ENCODE measurements at regions not wholly inside any gene's neighbourhood (a gene's known extent, or its start where the extent isn't known, plus 50 kb on each side); places are given as distances from the start of the nearest gene placed in this dataset.

DNA sequence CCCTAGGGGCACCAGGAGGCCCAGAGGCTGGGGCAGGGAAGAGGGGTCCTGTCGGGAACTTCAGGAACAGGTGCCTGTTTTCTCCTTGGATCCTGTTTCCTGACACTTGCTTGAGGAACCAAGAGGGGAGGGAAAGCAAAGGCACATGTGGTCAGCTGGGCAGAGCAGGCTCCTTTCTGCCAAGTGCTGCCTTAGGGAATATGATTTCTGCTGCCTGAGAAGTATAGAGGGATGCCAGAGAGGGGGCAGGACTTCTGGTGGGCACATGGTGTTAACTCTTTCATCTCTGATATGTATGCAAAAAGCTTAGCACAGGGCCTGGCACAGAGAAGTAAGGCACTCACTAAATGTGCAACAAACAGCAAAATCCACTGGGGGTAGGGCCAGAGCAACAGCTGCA lies 51.2 kb upstream of the PJA1 start:
- TF ChIP-seq, protein P1, sequence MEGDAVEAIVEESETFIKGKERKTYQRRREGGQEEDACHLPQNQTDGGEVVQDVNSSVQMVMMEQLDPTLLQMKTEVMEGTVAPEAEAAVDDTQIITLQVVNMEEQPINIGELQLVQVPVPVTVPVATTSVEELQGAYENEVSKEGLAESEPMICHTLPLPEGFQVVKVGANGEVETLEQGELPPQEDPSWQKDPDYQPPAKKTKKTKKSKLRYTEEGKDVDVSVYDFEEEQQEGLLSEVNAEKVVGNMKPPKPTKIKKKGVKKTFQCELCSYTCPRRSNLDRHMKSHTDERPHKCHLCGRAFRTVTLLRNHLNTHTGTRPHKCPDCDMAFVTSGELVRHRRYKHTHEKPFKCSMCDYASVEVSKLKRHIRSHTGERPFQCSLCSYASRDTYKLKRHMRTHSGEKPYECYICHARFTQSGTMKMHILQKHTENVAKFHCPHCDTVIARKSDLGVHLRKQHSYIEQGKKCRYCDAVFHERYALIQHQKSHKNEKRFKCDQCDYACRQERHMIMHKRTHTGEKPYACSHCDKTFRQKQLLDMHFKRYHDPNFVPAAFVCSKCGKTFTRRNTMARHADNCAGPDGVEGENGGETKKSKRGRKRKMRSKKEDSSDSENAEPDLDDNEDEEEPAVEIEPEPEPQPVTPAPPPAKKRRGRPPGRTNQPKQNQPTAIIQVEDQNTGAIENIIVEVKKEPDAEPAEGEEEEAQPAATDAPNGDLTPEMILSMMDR (IDR thresholded peaks at IDR 0.05): no peak
- TF ChIP-seq POLR2A (IDR thresholded peaks at IDR 0.05): no peak
- Histone ChIP-seq H3K36me3 (ENCODE audit: low read depth, missing control alignments) (no peaks in the 10 kb centered on the region), H3K27me3 (no peaks in the 10 kb centered on the region), H3K4me3 (no peak overlapping the region), H3K9me3 (no peaks in the 10 kb centered on the region), H3K4me1 (no peaks in the 10 kb centered on the region), H3K27ac (no peak overlapping the region)
- no peak for DNase-seq
- intact Hi-C loops (cut with DNase I; ENCODE audit: low total_unique reads): no loop called here
- 67% methylated on average over 1 of the region's 1 CpG; no CpG with 5 or more reads in 1 of the 2 donors for WGBS, 2 donors

DNA sequence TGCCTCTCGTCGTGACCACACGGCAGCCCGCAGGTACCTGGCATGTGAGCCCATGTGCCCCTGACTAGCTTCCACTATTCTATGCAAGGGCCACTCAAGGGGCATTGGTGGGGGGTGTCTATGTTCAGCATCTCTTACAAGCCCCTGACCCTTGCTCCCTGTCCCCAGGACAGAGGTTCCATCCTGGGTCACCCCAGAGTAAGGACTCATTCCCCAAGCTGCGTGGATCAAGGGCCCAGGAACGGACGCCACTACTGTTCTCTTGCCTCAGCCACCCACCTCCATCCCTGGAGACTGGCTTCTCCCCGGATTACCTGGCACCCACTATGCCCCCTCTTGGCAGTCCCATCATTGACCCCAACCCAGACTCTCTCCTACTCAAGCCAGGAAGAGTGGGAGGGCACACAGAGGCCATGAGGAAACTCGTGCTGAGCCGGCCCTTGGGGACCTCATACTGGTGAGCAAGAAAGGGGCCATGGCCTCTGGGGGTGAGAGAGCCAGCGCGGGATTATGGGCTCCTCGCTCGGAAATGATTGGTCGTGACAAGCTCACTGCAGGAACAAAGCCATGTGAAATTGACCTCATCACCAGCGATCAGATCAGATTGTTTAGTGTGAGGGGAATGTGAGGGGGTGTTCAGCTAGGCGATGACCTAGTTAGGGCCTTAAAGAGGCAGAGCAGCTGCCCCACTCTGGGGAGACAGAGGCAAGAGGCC lies 50.1 kb upstream of the PJA1 start:
- intact Hi-C loops (cut with DNase I; ENCODE audit: low total_unique reads): no loop called here

More for the DNA sequence above, 50.1 kb upstream of the PJA1 start:
- H3K4me1 ChIP-seq: no peaks in the 10 kb centered on the region
- TF ChIP-seq, protein P1 (IDR thresholded peaks at IDR 0.05): no peak
- TF ChIP-seq POLR2A (IDR thresholded peaks at IDR 0.05): no peak
- no peaks in the 10 kb centered on the region for H3K9me3 ChIP-seq
- DNase-seq: no peak
- no peak overlapping the region for H3K27ac ChIP-seq
- H3K27me3 ChIP-seq: no peaks in the 10 kb centered on the region
- 82 to 85% methylated on average over 7 to 15 of the region's 17 CpGs for WGBS, 2 donors
- no peaks in the 10 kb centered on the region for H3K36me3 ChIP-seq (ENCODE audit: low read depth, missing control alignments)
- no peak overlapping the region for H3K4me3 ChIP-seq

Data from testis (tissue), 2 donors.